ENCODE measurements at regions not wholly inside any gene's neighbourhood (a gene's known extent, or its start where the extent isn't known, plus 50 kb on each side); places are given as distances from the start of the nearest gene placed in this dataset.

DNA sequence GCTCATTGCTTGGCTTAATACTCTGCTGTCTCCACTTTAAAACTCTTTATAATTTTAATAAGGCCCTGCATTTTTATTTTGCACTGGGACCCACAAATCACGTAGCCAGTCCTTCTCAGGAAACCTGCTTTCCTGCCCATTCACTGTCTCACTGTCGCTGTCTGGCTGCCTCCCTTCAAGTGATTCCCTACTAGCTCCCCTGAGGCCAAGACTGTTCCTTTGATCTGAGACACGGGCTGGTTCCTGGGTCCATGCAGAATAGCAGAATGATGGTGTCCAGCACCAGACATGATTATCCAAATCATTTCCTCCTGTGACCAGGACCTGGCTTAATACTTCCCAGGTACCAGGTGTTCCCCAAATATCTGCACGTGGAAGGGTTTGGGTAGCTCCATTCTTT lies 597.1 kb upstream of the KLF4 start:
- DNase-seq (ENCODE audit: low spot score): no peak
- Mint-ChIP-seq H3K36me3 (ENCODE audit: low read depth) (no peaks in the 10 kb centered on the region), H3K27me3 (ENCODE audit: low read depth) (no peaks in the 10 kb centered on the region), H3K9me3 (no peaks in the 10 kb centered on the region), H3K4me3 (ENCODE audit: low read depth) (no peak overlapping the region), H3K27ac (no peak overlapping the region), H3K4me1 (ENCODE audit: low read depth) (no peaks in the 10 kb centered on the region)
- intact Hi-C loops (cut with micrococcal nuclease): no loop called here

DNA sequence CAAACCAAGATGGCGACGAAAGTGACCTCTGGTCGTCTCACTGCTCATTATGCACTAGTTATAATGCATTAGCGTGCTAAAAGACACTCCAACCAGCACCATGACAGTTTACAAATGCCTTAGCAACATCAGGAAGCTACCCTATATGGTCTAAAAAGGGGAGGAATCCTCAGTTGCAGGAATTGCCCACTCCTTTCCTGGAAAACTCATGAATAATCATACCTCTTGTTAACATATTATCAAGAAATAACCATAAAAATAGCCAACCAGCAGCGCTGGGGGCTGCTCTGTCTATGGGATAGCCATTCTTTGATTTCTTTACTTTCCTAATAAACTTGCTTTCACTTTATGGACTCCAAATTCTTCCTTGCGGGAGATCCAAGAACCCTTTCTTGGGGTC lies 595.7 kb upstream of the KLF4 start:
- intact Hi-C loops (cut with micrococcal nuclease): no loop called here
- Mint-ChIP-seq H3K27ac (no peak overlapping the region), H3K9me3 (peaks cover 3% of the 10 kb centered on the region), H3K4me1 (ENCODE audit: low read depth) (no peaks in the 10 kb centered on the region), H3K27me3 (ENCODE audit: low read depth) (no peaks in the 10 kb centered on the region), H3K36me3 (ENCODE audit: low read depth) (no peaks in the 10 kb centered on the region), H3K4me3 (ENCODE audit: low read depth) (no peak overlapping the region)
- no peak for DNase-seq (ENCODE audit: low spot score)

DNA sequence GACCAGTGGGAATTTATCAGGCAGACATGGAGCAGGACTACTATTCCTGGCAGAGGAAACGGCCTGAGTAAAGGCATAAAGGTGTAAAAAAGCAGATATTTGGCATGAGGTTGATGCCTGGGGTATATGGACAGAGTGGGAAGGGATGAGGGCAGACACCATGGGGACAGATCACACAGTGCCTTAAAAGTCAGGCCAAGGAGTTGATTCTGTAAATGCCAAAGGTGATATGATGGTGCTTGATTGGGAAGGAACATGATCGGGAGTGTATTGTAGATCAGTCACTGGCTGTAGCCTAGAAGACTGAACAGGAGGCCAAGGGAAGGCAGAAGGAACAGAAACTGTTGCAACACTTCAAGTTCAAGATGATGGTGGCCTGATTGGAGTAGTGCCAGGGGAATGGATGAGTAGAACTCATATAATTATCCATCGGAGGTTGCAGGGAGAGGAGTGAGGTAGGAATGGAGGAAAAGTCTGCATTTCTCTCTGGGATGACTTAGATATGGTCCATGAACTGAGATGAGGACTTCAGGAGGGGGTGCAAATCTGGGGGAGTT lies 594.3 kb upstream of the KLF4 start:
- Mint-ChIP-seq H3K4me3 (ENCODE audit: low read depth) (no peak overlapping the region), H3K27ac (no peak overlapping the region), H3K27me3 (ENCODE audit: low read depth) (no peaks in the 10 kb centered on the region), H3K36me3 (ENCODE audit: low read depth) (no peaks in the 10 kb centered on the region), H3K4me1 (ENCODE audit: low read depth) (no peaks in the 10 kb centered on the region), H3K9me3 (peaks cover 8% of the 10 kb centered on the region)
- intact Hi-C loops (cut with micrococcal nuclease): no loop called here
- DNase-seq (ENCODE audit: low spot score): no peak

DNA sequence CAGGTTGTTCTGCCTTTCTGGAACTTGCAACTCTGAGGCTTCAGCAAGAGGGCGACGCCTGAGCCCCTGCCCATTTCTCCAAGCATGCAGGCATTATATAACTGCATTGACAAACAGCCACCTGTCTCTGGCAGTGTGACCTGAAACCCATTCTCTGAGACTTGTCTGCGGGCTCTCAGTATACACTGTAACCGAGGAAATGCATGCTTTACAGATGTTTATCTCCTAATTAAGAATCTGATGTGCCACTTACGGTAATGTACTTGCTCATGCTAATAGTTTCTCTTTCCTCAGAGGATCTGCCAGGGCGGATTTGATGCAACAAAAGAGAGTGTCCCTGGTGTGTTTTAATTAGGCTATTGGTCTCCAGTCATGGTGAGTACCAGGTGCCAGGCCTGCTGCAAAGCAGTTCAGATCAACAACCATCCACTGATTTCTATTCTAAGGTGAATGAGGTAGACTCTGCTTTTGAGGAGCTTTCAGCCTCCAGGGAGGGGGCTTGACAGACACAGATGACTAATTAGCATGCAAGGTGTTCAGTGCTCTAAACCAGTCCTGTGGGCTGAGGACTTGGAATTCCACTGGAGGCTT lies 593.7 kb upstream of the KLF4 start:
- intact Hi-C loops (cut with micrococcal nuclease): no loop called here
- H3K9me3 Mint-ChIP-seq: peaks cover 14% of the 10 kb centered on the region
- no peak overlapping the region for H3K27ac Mint-ChIP-seq
- DNase-seq (ENCODE audit: low spot score): no peak
- no peak overlapping the region for H3K4me3 Mint-ChIP-seq (ENCODE audit: low read depth)
- no peaks in the 10 kb centered on the region for H3K36me3 Mint-ChIP-seq (ENCODE audit: low read depth)
- H3K4me1 Mint-ChIP-seq (ENCODE audit: low read depth): no peaks in the 10 kb centered on the region
- no peaks in the 10 kb centered on the region for H3K27me3 Mint-ChIP-seq (ENCODE audit: low read depth)

DNA sequence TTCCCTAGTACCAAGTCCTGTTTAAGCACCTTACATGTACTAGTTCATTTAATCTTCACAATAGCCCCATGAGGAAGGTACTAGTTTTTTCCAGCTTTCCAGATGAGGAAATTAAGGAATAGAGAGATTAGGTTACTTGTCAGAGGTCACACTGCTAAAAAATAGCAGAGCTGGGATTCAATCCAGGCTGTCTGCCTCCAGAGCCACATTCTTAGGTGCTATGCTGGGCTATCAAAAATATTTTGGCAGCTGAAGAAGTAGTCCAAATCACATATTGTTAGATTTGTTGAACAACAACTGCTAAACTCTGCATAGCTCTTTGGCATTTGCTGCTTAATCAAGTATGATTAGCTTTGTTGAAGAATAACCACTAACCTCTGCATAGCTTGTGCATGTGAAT lies 591.5 kb upstream of the KLF4 start:
- DNase-seq (ENCODE audit: low spot score): no peak
- H3K9me3 Mint-ChIP-seq: peaks cover 19% of the 10 kb centered on the region
- H3K4me3 Mint-ChIP-seq (ENCODE audit: low read depth): no peak overlapping the region
- intact Hi-C loops (cut with micrococcal nuclease): no loop called here
- no peaks in the 10 kb centered on the region for H3K4me1 Mint-ChIP-seq (ENCODE audit: low read depth)
- no peaks in the 10 kb centered on the region for H3K36me3 Mint-ChIP-seq (ENCODE audit: low read depth)
- H3K27ac Mint-ChIP-seq: no peak overlapping the region
- H3K27me3 Mint-ChIP-seq (ENCODE audit: low read depth): no peaks in the 10 kb centered on the region

DNA sequence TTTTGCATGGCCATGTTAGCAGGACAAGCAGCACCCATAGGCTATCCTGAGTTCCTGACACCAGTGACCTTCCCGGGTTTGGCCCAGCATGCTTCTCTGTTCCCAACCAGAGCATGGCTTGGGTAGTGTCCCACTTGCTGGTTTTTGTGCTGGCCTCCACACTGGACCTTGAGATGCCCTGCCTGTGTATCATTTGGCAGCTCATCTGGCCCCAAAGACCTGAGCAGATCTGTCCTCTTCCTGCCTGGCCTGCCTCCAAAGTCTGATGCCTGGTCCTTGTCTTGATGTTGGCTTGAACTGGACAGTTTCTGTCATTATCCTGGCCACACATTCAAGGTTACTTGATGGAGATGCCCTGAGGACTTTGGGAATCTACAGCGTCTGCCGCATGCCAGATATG lies 590.7 kb upstream of the KLF4 start:
- no peak for DNase-seq (ENCODE audit: low spot score)
- no peak overlapping the region for H3K4me3 Mint-ChIP-seq (ENCODE audit: low read depth)
- H3K9me3 Mint-ChIP-seq: peaks cover 19% of the 10 kb centered on the region
- H3K4me1 Mint-ChIP-seq (ENCODE audit: low read depth): no peaks in the 10 kb centered on the region
- H3K27ac Mint-ChIP-seq: no peak overlapping the region
- no peaks in the 10 kb centered on the region for H3K27me3 Mint-ChIP-seq (ENCODE audit: low read depth)
- intact Hi-C loops (cut with micrococcal nuclease): no loop called here
- no peaks in the 10 kb centered on the region for H3K36me3 Mint-ChIP-seq (ENCODE audit: low read depth)

DNA sequence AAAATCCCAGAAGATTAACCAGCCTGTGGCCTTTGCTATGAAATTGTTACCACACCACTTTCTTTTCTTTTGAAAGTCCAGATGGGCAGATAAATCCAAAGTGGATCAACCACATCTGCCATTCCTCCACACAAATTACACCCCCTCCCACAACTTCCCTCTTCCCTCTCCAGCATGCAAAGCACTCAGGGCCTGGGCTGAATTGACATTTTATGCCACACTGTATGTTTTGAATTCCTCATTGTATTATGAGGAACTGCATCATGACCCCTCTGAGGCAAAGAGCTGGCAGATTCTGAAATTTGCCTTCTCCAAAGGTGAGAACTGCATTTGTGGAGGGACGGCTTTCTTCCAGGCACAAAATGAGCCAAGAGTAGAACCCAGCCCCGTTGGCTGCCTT lies 589.2 kb upstream of the KLF4 start:
- DNase-seq (ENCODE audit: low spot score): no peak
- intact Hi-C loops (cut with micrococcal nuclease): no loop called here

DNA sequence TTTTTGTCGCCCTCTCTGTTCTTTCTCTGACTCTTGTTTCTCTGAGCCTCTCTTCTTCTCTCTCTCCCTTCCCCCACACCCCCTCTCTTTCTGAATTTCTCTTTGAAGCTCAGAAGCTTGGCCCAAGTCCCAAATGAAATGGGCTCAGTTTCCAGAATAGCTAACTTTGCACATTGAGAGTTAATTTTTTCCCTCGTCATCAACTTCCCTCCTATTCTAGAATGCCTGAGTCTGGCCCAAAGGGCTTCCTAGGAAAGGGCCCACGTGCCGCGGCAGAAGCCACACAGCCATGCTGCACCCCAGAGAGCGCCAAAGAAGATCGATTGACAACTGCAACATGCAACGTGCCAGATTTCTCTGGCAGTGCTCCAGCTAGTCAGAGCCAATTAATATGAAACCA lies 588.8 kb upstream of the KLF4 start:
- Mint-ChIP-seq H3K9me3 (peaks cover 19% of the 10 kb centered on the region), H3K27ac (no peak overlapping the region), H3K36me3 (ENCODE audit: low read depth) (no peaks in the 10 kb centered on the region), H3K4me1 (ENCODE audit: low read depth) (no peaks in the 10 kb centered on the region), H3K27me3 (ENCODE audit: low read depth) (no peaks in the 10 kb centered on the region), H3K4me3 (ENCODE audit: low read depth) (no peak overlapping the region)
- intact Hi-C loops (cut with micrococcal nuclease): no loop called here
- DNase-seq (ENCODE audit: low spot score): no peak

More for the DNA sequence above, 589.2 kb upstream of the KLF4 start:
- no peak overlapping the region for H3K4me3 Mint-ChIP-seq (ENCODE audit: low read depth)
- H3K27ac Mint-ChIP-seq: no peak overlapping the region
- peaks cover 19% of the 10 kb centered on the region for H3K9me3 Mint-ChIP-seq
- H3K36me3 Mint-ChIP-seq (ENCODE audit: low read depth): no peaks in the 10 kb centered on the region
- H3K4me1 Mint-ChIP-seq (ENCODE audit: low read depth): no peaks in the 10 kb centered on the region
- H3K27me3 Mint-ChIP-seq (ENCODE audit: low read depth): no peaks in the 10 kb centered on the region

DNA sequence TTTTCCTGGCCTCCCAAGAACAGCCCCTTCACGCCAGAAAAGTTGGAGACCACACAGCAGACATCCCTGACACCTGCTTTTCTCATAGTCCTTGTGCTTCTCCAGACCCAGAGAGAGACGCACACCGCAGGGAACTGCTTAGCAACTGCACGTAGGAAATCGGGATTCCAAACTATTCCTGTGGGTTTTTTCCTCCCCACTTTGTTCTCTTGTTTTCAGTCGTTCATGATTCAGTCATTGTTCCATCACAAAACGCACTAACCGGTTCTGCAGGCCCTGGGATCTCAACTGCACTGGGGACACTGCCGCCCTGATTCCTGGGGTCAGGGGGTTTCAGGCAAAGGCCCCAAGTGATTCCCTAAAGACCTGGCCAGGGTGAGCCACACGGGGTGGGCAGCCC lies 588.0 kb upstream of the KLF4 start:
- DNase-seq (ENCODE audit: low spot score): no peak
- no peaks in the 10 kb centered on the region for H3K4me1 Mint-ChIP-seq (ENCODE audit: low read depth)
- H3K27ac Mint-ChIP-seq: no peak overlapping the region
- peaks cover 19% of the 10 kb centered on the region for H3K9me3 Mint-ChIP-seq
- no peaks in the 10 kb centered on the region for H3K27me3 Mint-ChIP-seq (ENCODE audit: low read depth)
- intact Hi-C loops (cut with micrococcal nuclease): no loop called here
- no peaks in the 10 kb centered on the region for H3K36me3 Mint-ChIP-seq (ENCODE audit: low read depth)
- H3K4me3 Mint-ChIP-seq (ENCODE audit: low read depth): no peak overlapping the region

DNA sequence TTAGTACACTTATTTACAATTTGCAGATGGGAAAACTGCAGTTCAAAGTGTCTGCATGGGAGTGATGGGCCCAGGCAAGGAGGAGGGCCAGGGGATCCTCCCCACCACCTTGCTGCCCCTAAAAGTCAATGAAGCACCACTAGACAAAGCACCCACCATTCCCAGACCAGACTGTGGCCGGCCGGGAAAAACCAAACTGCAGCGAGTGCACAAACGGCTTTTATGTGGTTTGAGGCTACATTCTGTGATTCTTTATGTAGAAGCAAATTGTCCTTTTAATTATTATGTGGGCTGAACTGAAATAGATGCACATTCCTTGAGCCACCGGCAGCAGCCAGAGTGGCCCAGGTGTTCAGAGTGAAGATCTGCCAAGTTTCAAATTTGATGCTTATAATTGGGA lies 585.3 kb upstream of the KLF4 start:
- Mint-ChIP-seq H3K27me3 (ENCODE audit: low read depth) (no peaks in the 10 kb centered on the region), H3K4me1 (ENCODE audit: low read depth) (no peaks in the 10 kb centered on the region), H3K9me3 (peaks cover 17% of the 10 kb centered on the region), H3K4me3 (ENCODE audit: low read depth) (no peak overlapping the region), H3K27ac (no peak overlapping the region), H3K36me3 (ENCODE audit: low read depth) (no peaks in the 10 kb centered on the region)
- DNase-seq (ENCODE audit: low spot score): no peak
- intact Hi-C loops (cut with micrococcal nuclease): no loop called here

DNA sequence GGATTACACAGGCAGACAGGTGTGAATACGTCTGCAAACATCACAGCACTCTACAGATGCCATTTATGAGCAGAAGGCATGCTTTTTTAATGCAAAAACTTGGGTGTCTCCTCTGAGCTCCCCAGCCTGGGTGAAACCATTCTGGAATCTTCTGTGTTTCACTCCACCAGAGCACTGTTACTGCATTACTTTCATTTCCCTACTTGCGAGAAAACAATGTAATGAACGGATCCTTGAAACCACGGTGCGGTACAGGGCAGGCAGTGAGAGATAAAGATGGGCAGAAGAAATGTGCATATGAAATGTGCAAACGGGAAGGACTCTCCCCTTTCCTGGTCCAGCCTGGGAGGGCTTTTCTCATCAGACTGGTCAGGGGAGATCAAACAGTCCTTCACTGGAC lies 584.3 kb upstream of the KLF4 start:
- Mint-ChIP-seq H3K27me3 (ENCODE audit: low read depth) (no peaks in the 10 kb centered on the region), H3K4me1 (ENCODE audit: low read depth) (no peaks in the 10 kb centered on the region), H3K27ac (no peak overlapping the region), H3K36me3 (ENCODE audit: low read depth) (no peaks in the 10 kb centered on the region), H3K4me3 (ENCODE audit: low read depth) (no peak overlapping the region), H3K9me3 (peaks cover 11% of the 10 kb centered on the region)
- DNase-seq (ENCODE audit: low spot score): no peak
- intact Hi-C loops (cut with micrococcal nuclease): no loop called here

DNA sequence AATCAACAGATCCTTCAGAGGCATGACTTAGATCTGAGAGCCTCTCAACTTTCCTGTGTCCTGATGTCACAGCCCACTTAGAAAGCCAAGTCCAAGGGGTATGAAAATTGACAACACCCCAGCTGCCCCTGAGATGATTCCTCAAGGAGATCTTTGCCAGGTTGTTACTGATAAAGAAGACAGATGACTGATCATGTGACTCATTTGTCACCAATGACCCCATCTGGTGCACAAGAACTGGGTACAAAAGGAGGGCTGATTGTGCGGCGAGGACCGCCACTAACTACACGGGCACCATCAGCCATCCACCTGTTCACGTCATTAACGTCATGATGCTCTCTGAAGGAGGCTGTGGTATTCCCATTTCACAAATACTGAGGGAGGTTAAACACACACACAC lies 583.2 kb upstream of the KLF4 start:
- no peak for DNase-seq (ENCODE audit: low spot score)

DNA sequence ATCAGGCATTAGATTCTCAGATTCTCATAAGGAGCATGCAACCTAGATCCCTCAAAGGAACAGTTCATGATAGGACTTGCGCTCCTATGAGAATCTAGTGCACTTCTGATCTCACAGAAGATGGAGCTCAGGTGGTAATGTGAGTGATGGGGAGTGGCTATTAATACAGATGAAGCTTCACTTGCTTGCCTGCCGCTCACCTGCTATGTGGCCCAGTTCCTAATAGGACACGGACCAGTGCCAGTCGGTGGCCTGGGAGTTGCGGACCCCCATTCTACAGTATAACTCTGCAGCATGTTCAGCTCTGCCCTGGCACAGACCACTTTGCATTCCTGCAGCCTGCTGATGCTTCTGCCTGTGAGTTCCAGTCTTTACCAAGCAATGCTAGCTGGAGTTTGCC lies 581.3 kb upstream of the KLF4 start:
- intact Hi-C loops (cut with micrococcal nuclease): no loop called here
- no peak overlapping the region for H3K27ac Mint-ChIP-seq
- DNase-seq (ENCODE audit: low spot score): no peak
- H3K4me3 Mint-ChIP-seq (ENCODE audit: low read depth): no peak overlapping the region
- H3K27me3 Mint-ChIP-seq (ENCODE audit: low read depth): no peaks in the 10 kb centered on the region
- no peaks in the 10 kb centered on the region for H3K36me3 Mint-ChIP-seq (ENCODE audit: low read depth)
- H3K9me3 Mint-ChIP-seq: peaks cover 2% of the 10 kb centered on the region
- H3K4me1 Mint-ChIP-seq (ENCODE audit: low read depth): no peaks in the 10 kb centered on the region

More for the DNA sequence above, 583.2 kb upstream of the KLF4 start:
- H3K27me3 Mint-ChIP-seq (ENCODE audit: low read depth): no peaks in the 10 kb centered on the region
- no peak overlapping the region for H3K4me3 Mint-ChIP-seq (ENCODE audit: low read depth)
- no peaks in the 10 kb centered on the region for H3K4me1 Mint-ChIP-seq (ENCODE audit: low read depth)
- no peak overlapping the region for H3K27ac Mint-ChIP-seq
- intact Hi-C loops (cut with micrococcal nuclease): no loop called here
- H3K9me3 Mint-ChIP-seq: peaks cover under 1% of the 10 kb centered on the region
- no peaks in the 10 kb centered on the region for H3K36me3 Mint-ChIP-seq (ENCODE audit: low read depth)

DNA sequence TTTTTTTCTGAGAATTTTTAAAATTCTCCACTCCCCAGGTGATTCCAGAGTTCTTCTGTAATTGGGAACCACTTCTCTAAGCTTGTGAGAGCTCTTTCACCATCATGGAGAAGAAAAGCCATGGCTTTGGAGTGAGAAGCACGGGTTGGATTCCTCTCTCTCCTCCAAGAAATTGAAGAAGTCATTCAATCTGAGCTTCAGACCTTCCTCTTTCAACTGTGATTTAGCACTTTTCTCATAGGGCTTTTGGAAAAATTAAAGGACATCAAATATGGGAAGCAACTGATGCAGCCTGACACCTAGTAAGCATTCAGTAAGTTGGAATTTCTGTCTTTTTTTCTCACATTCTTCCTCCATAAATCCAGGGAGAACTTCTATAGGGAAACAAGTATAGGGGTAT lies 580.4 kb upstream of the KLF4 start:
- H3K4me1 Mint-ChIP-seq (ENCODE audit: low read depth): no peaks in the 10 kb centered on the region
- intact Hi-C loops (cut with micrococcal nuclease): no loop called here
- peaks cover 4% of the 10 kb centered on the region for H3K9me3 Mint-ChIP-seq
- no peaks in the 10 kb centered on the region for H3K36me3 Mint-ChIP-seq (ENCODE audit: low read depth)
- H3K27me3 Mint-ChIP-seq (ENCODE audit: low read depth): no peaks in the 10 kb centered on the region
- no peak overlapping the region for H3K27ac Mint-ChIP-seq
- DNase-seq (ENCODE audit: low spot score): no peak
- H3K4me3 Mint-ChIP-seq (ENCODE audit: low read depth): no peak overlapping the region
